B cell (primary cell): ENCODE measurements at regions not wholly inside any gene's neighbourhood (a gene's known extent, or its start where the extent isn't known, plus 50 kb on each side); places are given as distances from the start of the nearest gene placed in this dataset.

Experiments used
- ATAC-seq: fragments of 200-7000 bp; cut with Tn5 transposase; one replicate; pipeline ENCODE4 v1.10.0; 2021; ENCODE audit warnings: low read depth, mild to moderate bottlenecking, moderate number of reproducible peaks, moderate library complexity
- CTCF ChIA-PET: fragments of 350-600 bp; sonication (Branson Sonifier 250); formaldehyde crosslinking; loops from one replicate; lab custom pipeline; 2021; ENCODE audit warnings: antibody characterized with exemption, inconsistent platforms; lab: Charles Lee
- POLR2A ChIA-PET: fragments of 350-600 bp; sonication (Branson Sonifier 250); formaldehyde crosslinking; loops from one replicate; lab custom pipeline; 2021; ENCODE audit warnings: antibody characterized with exemption; lab: Charles Lee
- DNase-seq: peaks from one replicate; pipeline ENCODE4 v3.0.0; 2013
- H2AFZ ChIP-seq: 2 replicates; pipeline ENCODE4 v1.6.1; 2012; ENCODE audit warnings: mild to moderate bottlenecking, low read depth, low read length; ENCODE audit not compliant: insufficient read depth, poor library complexity, severe bottlenecking
- H3K27ac ChIP-seq, 2 donors: 1 replicate in 1 of 2; 2 replicates in 1 of 2; pipeline ENCODE4 v1.5.1; 2012 to 2013; ENCODE audit warnings: low read length in 2 of 2, mild to moderate bottlenecking in 2 of 2, moderate library complexity in 1 of 2
- H3K27me3 ChIP-seq, 4 experiments: fragments of 200-600 bp in 1 of 4; sonication (generic) in 1 of 4; replicated peaks in 1 of 4; 1 replicate in 2 of 4; 2 replicates in 2 of 4; pipeline versions ENCODE4 v1.6.1 to v1.7.0; 2013 to 2016; ENCODE audit warnings: low read length in 3 of 4, mild to moderate bottlenecking in 2 of 4, mixed read lengths in 1 of 4, moderate library complexity in 1 of 4; ENCODE audit not compliant: insufficient read depth in 4 of 4, control insufficient read depth in 3 of 4; ENCODE audit errors: control extremely low read depth in 1 of 4
- H3K36me3 ChIP-seq, 2 experiments: replicated peaks in 1 of 2; 1 replicate in 1 of 2; 2 replicates in 1 of 2; pipeline versions ENCODE4 v1.6.1 to v1.7.1; 2013; ENCODE audit warnings: low read length in 1 of 2; ENCODE audit not compliant: insufficient read depth in 2 of 2, control insufficient read depth in 1 of 2; ENCODE audit errors: control extremely low read depth in 1 of 2, extremely low read depth in 1 of 2
- H3K4me1 ChIP-seq, 2 donors: fragments of 200-600 bp in 1 of 2; sonication (generic) in 1 of 2; 1 replicate in 1 of 2; 2 replicates in 1 of 2; pipeline versions ENCODE4 v1.5.1 to v1.6.1; 2013 to 2017; ENCODE audit warnings: low read length in 2 of 2; ENCODE audit not compliant: control insufficient read depth in 2 of 2, insufficient read depth in 2 of 2
- H3K4me2 ChIP-seq: replicated peaks from 2 replicates; pipeline ENCODE3; 2012; ENCODE audit warnings: mild to moderate bottlenecking, low read depth, low read length; ENCODE audit not compliant: poor library complexity, severe bottlenecking
- H3K4me3 ChIP-seq, 5 experiments: fragments of 200-600 bp in 1 of 5; sonication (generic) in 1 of 5; 1 replicate in 3 of 5; 2 replicates in 2 of 5; pipeline versions ENCODE4 v1.5.1 to v1.7.0; 2011 to 2016; ENCODE audit warnings: low read length in 4 of 5, mild to moderate bottlenecking in 4 of 5, low read depth in 2 of 5, control low read depth in 1 of 5, moderate library complexity in 1 of 5; ENCODE audit not compliant: insufficient read depth in 1 of 5; ENCODE audit errors: control extremely low read depth in 1 of 5, extremely low read depth in 1 of 5
- H3K79me2 ChIP-seq: fragments of 200-600 bp; sonication (generic); one replicate; pipeline ENCODE4 v1.6.0; 2016; ENCODE audit warnings: low read length; ENCODE audit not compliant: control insufficient read depth, insufficient read depth
- H3K9ac ChIP-seq: fragments of 200-600 bp; sonication (generic); 2 replicates; pipeline ENCODE4 v1.6.1; 2017; ENCODE audit warnings: mild to moderate bottlenecking, low read length, moderate library complexity
- H3K9me3 ChIP-seq, 3 donors: one replicate each; pipeline versions ENCODE4 v1.6.1 to v1.7.1; 2013; ENCODE audit warnings: low read length in 2 of 3; ENCODE audit not compliant: control insufficient read depth in 2 of 3, insufficient read depth in 1 of 3; ENCODE audit errors: control extremely low read depth in 1 of 3
- H4K20me1 ChIP-seq: 2 replicates; pipeline ENCODE4 v1.6.0; 2012; ENCODE audit warnings: mild to moderate bottlenecking, low read length; ENCODE audit not compliant: insufficient read depth, control insufficient read depth, poor library complexity, severe bottlenecking
- H3K27ac Mint-ChIP-seq: one replicate; pipeline ENCODE4 v1.8.0; 2021; ENCODE audit warnings: mixed read lengths
- H3K27me3 Mint-ChIP-seq: one replicate; pipeline ENCODE4 v1.8.0; 2021; ENCODE audit warnings: mixed read lengths
- H3K4me1 Mint-ChIP-seq: one replicate; pipeline ENCODE4 v1.8.0; 2021; ENCODE audit warnings: mixed read lengths
- H3K4me3 Mint-ChIP-seq: one replicate; pipeline ENCODE4 v1.8.0; 2021; ENCODE audit warnings: mixed read lengths
- H3K9me3 Mint-ChIP-seq: one replicate; pipeline ENCODE4 v1.8.0; 2022; ENCODE audit warnings: mixed read lengths; ENCODE audit not compliant: insufficient read depth
- EZH2 ChIP-seq: IDR thresholded peaks from 2 replicates; pipeline ENCODE4 v1.6.1; 2012; ENCODE audit warnings: borderline replicate concordance, low read depth, mild to moderate bottlenecking, moderate library complexity, low read length; ENCODE audit not compliant: insufficient read depth, poor library complexity, severe bottlenecking
- WGBS: methylation state at CpG from one replicate; pipeline ENCODE4 v1.1.5; 2013; ENCODE audit warnings: missing lambda C conversion rate; ENCODE audit not compliant: insufficient coverage; 5-methylcytosine and 5-hydroxymethylcytosine counted together
- intact Hi-C: fragments of 100-400 bp; cut with micrococcal nuclease; formaldehyde crosslinking; loops from one replicate; pipeline ENCODE4 v1.10.0; 2022
- TF ChIP-seq, protein P1 (sequence below): fragments of 200-600 bp; IDR thresholded peaks from one replicate; pipeline ENCODE4 v1.8.0; 2022; ENCODE audit warnings: antibody characterized with exemption, mild to moderate bottlenecking

DNA sequence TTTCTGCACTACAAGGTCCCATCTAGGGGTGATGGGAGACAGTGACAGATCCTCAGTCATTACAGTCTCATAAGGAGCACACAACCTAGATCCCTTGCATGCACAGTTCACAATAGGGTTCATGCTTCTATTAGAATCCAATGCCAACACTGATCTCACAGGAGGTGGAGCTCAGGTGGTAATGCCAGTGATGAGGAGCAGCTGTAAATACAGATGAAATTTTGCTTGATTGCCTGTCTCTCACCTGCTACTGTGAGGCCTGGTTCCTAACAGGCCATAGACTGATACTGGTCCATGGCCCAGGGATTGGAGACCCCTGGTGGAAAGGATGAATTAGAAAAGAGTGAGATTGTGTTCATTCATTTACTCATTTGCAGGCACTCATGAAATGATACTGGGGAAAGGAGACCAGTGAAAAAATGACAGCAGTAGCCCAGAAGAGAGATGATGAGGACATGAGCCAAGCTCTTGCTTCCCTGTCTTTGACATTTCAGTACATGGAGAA is 251.6 kb upstream of the DUSP10 start:
- no peaks in the 10 kb centered on the region for H3K9me3 Mint-ChIP-seq
- CTCF ChIA-PET: interaction anchor here (0.6 to 1.2 kb wide), 2 partner anchors 14 to 252 kb away, joined by 3 read pairs; partner anchors contain the start of gene DUSP10
- POLR2A ChIA-PET: interaction anchor here (0.6 kb wide), 1 partner anchor 1257 kb away, joined by 5 read pairs; no protein-coding TSS in a partner anchor
- no peaks in the 10 kb centered on the region for H4K20me1 ChIP-seq
- no peak overlapping the region for H3K27ac Mint-ChIP-seq
- H3K27me3 Mint-ChIP-seq: no peaks in the 10 kb centered on the region
- H3K4me3 Mint-ChIP-seq: no peak overlapping the region
- DNase-seq (no peak), ATAC-seq (no peak)
- H3K4me2 ChIP-seq: no peak overlapping the region
- H3K36me3 ChIP-seq: no peaks in the 10 kb centered on the region
- peaks cover 5% of the 10 kb centered on the region for H3K4me1 Mint-ChIP-seq
- TF ChIP-seq, protein P1, sequence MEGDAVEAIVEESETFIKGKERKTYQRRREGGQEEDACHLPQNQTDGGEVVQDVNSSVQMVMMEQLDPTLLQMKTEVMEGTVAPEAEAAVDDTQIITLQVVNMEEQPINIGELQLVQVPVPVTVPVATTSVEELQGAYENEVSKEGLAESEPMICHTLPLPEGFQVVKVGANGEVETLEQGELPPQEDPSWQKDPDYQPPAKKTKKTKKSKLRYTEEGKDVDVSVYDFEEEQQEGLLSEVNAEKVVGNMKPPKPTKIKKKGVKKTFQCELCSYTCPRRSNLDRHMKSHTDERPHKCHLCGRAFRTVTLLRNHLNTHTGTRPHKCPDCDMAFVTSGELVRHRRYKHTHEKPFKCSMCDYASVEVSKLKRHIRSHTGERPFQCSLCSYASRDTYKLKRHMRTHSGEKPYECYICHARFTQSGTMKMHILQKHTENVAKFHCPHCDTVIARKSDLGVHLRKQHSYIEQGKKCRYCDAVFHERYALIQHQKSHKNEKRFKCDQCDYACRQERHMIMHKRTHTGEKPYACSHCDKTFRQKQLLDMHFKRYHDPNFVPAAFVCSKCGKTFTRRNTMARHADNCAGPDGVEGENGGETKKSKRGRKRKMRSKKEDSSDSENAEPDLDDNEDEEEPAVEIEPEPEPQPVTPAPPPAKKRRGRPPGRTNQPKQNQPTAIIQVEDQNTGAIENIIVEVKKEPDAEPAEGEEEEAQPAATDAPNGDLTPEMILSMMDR: peak; percentile 10
- TF ChIP-seq EZH2: no peak
- H3K9ac ChIP-seq: no peak overlapping the region
- no peaks in the 10 kb centered on the region for H3K79me2 ChIP-seq
- peaks cover 0 to 7% of the 10 kb centered on the region in 2 donors for H3K4me1 ChIP-seq
- no peaks in the 10 kb centered on the region for H3K9me3 ChIP-seq
- no peak overlapping the region for H3K4me3 ChIP-seq
- H3K27ac ChIP-seq: no peak overlapping the region
- intact Hi-C loops: no loop called here
- no peaks in the 10 kb centered on the region for H3K27me3 ChIP-seq
- no peak overlapping the region for H2AFZ ChIP-seq

DNA sequence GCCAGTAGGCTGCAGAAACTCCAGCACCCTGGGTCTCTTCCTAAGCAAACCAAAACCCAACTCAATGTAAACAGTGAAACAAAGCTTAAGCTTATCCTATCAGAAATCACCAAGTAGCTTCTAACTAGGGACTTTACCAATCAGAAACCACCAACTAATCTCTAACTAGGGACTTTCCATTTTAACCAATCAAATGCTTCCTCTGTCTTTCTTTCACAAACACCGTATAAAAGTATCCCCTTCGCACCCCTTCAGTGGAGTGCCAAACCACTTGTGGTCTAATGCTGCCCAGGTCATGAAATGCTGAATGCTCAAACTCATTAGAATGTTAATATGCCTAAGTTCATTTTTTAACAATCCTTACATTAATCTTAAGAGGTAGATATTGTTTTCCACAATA is 250.5 kb upstream of the DUSP10 start:
- DNase-seq: peak; percentile 16
- intact Hi-C loops: no loop called here

More for the DNA sequence above, 250.5 kb upstream of the DUSP10 start:
- H3K9me3 Mint-ChIP-seq: no peaks in the 10 kb centered on the region
- no peaks in the 10 kb centered on the region for H3K27me3 ChIP-seq
- no peaks in the 10 kb centered on the region for H3K36me3 ChIP-seq
- ChIA-PET POLR2A (no interaction called here), CTCF (interaction anchor here (0.6 to 1.6 kb wide), 4 partner anchors 17 to 251 kb away, joined by 3 to 5 read pairs (median 3); partner anchors contain the start of gene DUSP10)
- no peak overlapping the region for H3K4me3 ChIP-seq
- no peak for TF ChIP-seq EZH2
- TF ChIP-seq, protein P1: no peak
- no peaks in the 10 kb centered on the region for H3K27me3 Mint-ChIP-seq
- H3K9ac ChIP-seq: no peak overlapping the region
- H4K20me1 ChIP-seq: no peaks in the 10 kb centered on the region
- no peak overlapping the region for H3K4me3 Mint-ChIP-seq
- no peak overlapping the region for H2AFZ ChIP-seq
- no CpG with 5 or more reads among the region's 2 CpGs for WGBS
- peaks cover 0 to 7% of the 10 kb centered on the region in 2 donors for H3K4me1 ChIP-seq
- no peak overlapping the region for H3K27ac ChIP-seq
- peaks cover 5% of the 10 kb centered on the region for H3K4me1 Mint-ChIP-seq
- H3K9me3 ChIP-seq: no peaks in the 10 kb centered on the region
- H3K27ac Mint-ChIP-seq: no peak overlapping the region
- no peaks in the 10 kb centered on the region for H3K79me2 ChIP-seq
- ATAC-seq: no peak
- no peak overlapping the region for H3K4me2 ChIP-seq
